Keratinocyte (primary cell): ENCODE measurements at regions not wholly inside any gene's neighbourhood (a gene's known extent, or its start where the extent isn't known, plus 50 kb on each side); places are given as distances from the start of the nearest gene placed in this dataset.

ENCODE experiments used
- DNase-seq: peaks from one replicate; pipeline ENCODE4 v3.0.0-alpha.2; 2011; ENCODE audit warnings: low read depth, missing footprints, low spot score
- FAIRE-seq: peaks from 2 replicates; lab custom pipeline; 2011; peaks lifted over from hg19 to GRCh38; lab: Jason Lieb, UNC
- H2AFZ ChIP-seq: 2 replicates; pipeline ENCODE4 v1.6.0; 2012; ENCODE audit warnings: low read length, control low read depth, inconsistent platforms; ENCODE audit not compliant: control insufficient read depth
- H3K27ac ChIP-seq: 2 replicates; pipeline ENCODE4 v1.5.1; 2011; ENCODE audit warnings: low read length; ENCODE audit not compliant: control insufficient read depth, insufficient read depth
- H3K27me3 ChIP-seq: 3 replicates; pipeline ENCODE4 v1.6.0; 2011; ENCODE audit warnings: low read length; ENCODE audit not compliant: control insufficient read depth, insufficient read depth; ENCODE audit errors: extremely low read depth
- H3K36me3 ChIP-seq, 2 experiments: 2 replicates in 1 of 2; 3 replicates in 1 of 2; pipeline ENCODE4 v1.5.1; 2011; ENCODE audit warnings: low read length in 2 of 2, mild to moderate bottlenecking in 1 of 2; ENCODE audit not compliant: control insufficient read depth in 2 of 2, insufficient read depth in 2 of 2; ENCODE audit errors: extremely low read depth in 1 of 2
- H3K4me1 ChIP-seq: 3 replicates; pipeline ENCODE4 v1.5.1; 2011; ENCODE audit warnings: low read length; ENCODE audit not compliant: control insufficient read depth, insufficient read depth; ENCODE audit errors: extremely low read depth
- H3K4me2 ChIP-seq: 3 replicates; pipeline ENCODE4 v1.6.0; 2011; ENCODE audit warnings: low read depth, low read length; ENCODE audit not compliant: control insufficient read depth, insufficient read depth; ENCODE audit errors: extremely low read depth
- H3K4me3 ChIP-seq, 3 experiments: fragments of 200-600 bp in 1 of 3; sonication (generic) in 1 of 3; 2 replicates in 2 of 3; 3 replicates in 1 of 3; pipeline ENCODE4 v1.5.1; 2011 to 2016; ENCODE audit warnings: low read length in 3 of 3, mild to moderate bottlenecking in 3 of 3, control low read depth in 2 of 3, inconsistent platforms in 1 of 3, low read depth in 1 of 3, mixed read lengths in 1 of 3, mixed run types in 1 of 3, moderate library complexity in 1 of 3; ENCODE audit not compliant: control insufficient read depth in 2 of 3, insufficient read depth in 2 of 3; ENCODE audit errors: extremely low read depth in 1 of 3
- H3K79me2 ChIP-seq: 2 replicates; pipeline ENCODE4 v1.6.0; 2012; ENCODE audit warnings: low read length; ENCODE audit not compliant: control insufficient read depth, insufficient read depth
- H3K9ac ChIP-seq: 3 replicates; pipeline ENCODE4 v1.6.0; 2011; ENCODE audit warnings: low read length; ENCODE audit not compliant: control insufficient read depth, insufficient read depth; ENCODE audit errors: extremely low read depth
- H3K9me1 ChIP-seq: 3 replicates; pipeline ENCODE4 v1.6.0; 2011; ENCODE audit warnings: low read length; ENCODE audit not compliant: control insufficient read depth, insufficient read depth; ENCODE audit errors: extremely low read depth
- H3K9me3 ChIP-seq: 2 replicates; pipeline ENCODE4 v1.5.1; 2012; ENCODE audit warnings: low read depth, low read length; ENCODE audit not compliant: control insufficient read depth
- H4K20me1 ChIP-seq: 3 replicates; pipeline ENCODE4 v1.6.0; 2011; ENCODE audit warnings: low read length; ENCODE audit not compliant: control insufficient read depth, insufficient read depth; ENCODE audit errors: extremely low read depth
- CTCF ChIP-seq, 3 experiments: IDR thresholded peaks in 1 of 3; conservative IDR thresholded peaks in 1 of 3; optimal IDR thresholded peaks in 1 of 3; 2 replicates in 2 of 3; 3 replicates in 1 of 3; pipeline versions ENCODE3 to v1.5.1; 2011; ENCODE audit warnings: low read length in 3 of 3, mild to moderate bottlenecking in 3 of 3, moderate library complexity in 2 of 3, control low read depth in 1 of 3, inconsistent platforms in 1 of 3; ENCODE audit not compliant: insufficient read depth in 2 of 3; ENCODE audit errors: extremely low read depth in 1 of 3
- EZH2 ChIP-seq: IDR thresholded peaks from one replicate; pipeline ENCODE4 v1.6.1; 2012; ENCODE audit warnings: inconsistent platforms, mild to moderate bottlenecking, low read length, moderate library complexity
- dilution Hi-C: fragments of 300-500 bp; cut with MboI; formaldehyde crosslinking; loops from one replicate; pipeline ENCODE4 v1.7.0; 2020; ENCODE audit warnings: low sequenced_read_pairs; ENCODE audit not compliant: extremely low pct_ligation_motif_present

- H3K4me3 ChIP-seq, result no peak overlapping the region
- DNase-seq (no peak), FAIRE-seq (no peak)
- H3K27ac ChIP-seq, result no peak overlapping the region
- no peak overlapping the region for H2AFZ ChIP-seq
- H3K4me1 ChIP-seq, result no peaks in the 10 kb centered on the region
- H3K9ac ChIP-seq, result no peak overlapping the region
- H4K20me1 ChIP-seq, result no peaks in the 10 kb centered on the region
- no peaks in the 10 kb centered on the region for H3K36me3 ChIP-seq
- TF ChIP-seq EZH2, result no peak
- no peaks in the 10 kb centered on the region for H3K9me1 ChIP-seq
- no peaks in the 10 kb centered on the region for H3K9me3 ChIP-seq
- no peak overlapping the region for H3K4me2 ChIP-seq
- dilution Hi-C loops, result no loop called here
- H3K79me2 ChIP-seq, result no peaks in the 10 kb centered on the region
- H3K27me3 ChIP-seq, result no peaks in the 10 kb centered on the region
These were observed 1815.4 kb upstream of the CDH6 start for GRCh38 chr5:29378104-29378503.

- Histone ChIP-seq H3K4me2 (no peak overlapping the region), H3K4me1 (no peaks in the 10 kb centered on the region), H3K27ac (no peak overlapping the region), H3K9me1 (no peaks in the 10 kb centered on the region), H3K9ac (no peak overlapping the region), H3K27me3 (no peaks in the 10 kb centered on the region), H2AFZ (no peak overlapping the region), H3K36me3 (no peaks in the 10 kb centered on the region), H3K4me3 (no peak overlapping the region), H3K9me3 (no peaks in the 10 kb centered on the region), H3K79me2 (no peaks in the 10 kb centered on the region), H4K20me1 (no peaks in the 10 kb centered on the region)
- DNase-seq, result no peak
- dilution Hi-C loops, result no loop called here
- no peak for TF ChIP-seq EZH2
- no peak for TF ChIP-seq CTCF (optimal IDR thresholded peaks at IDR 0.05 in 1 of 3, IDR thresholded peaks at IDR 0.05 in 1 of 3, conservative IDR thresholded peaks at IDR 0.05 in 1 of 3; ENCODE audit: extremely low read depth in 1 of 3, insufficient read depth in 2 of 3, low read length in 3 of 3)
- no peak for FAIRE-seq
These were observed 1823.2 kb upstream of the CDH6 start for GRCh38 chr5:29370248-29370647.

- no peak overlapping the region for H3K4me2 ChIP-seq
- no peaks in the 10 kb centered on the region for H3K4me1 ChIP-seq
- no peak overlapping the region for H3K27ac ChIP-seq
- dilution Hi-C loops, result no loop called here
- no peak overlapping the region for H3K4me3 ChIP-seq
- H3K9me3 ChIP-seq, result no peaks in the 10 kb centered on the region
- no peaks in the 10 kb centered on the region for H3K36me3 ChIP-seq
- H3K79me2 ChIP-seq, result no peaks in the 10 kb centered on the region
- TF ChIP-seq EZH2, result no peak
- no peak for TF ChIP-seq CTCF (optimal IDR thresholded peaks at IDR 0.05 in 1 of 3, IDR thresholded peaks at IDR 0.05 in 1 of 3, conservative IDR thresholded peaks at IDR 0.05 in 1 of 3; ENCODE audit: extremely low read depth in 1 of 3, insufficient read depth in 2 of 3, low read length in 3 of 3)
- no peaks in the 10 kb centered on the region for H3K9me1 ChIP-seq
- H2AFZ ChIP-seq, result no peak overlapping the region
- DNase-seq, result no peak
- no peak for FAIRE-seq
- H3K9ac ChIP-seq, result no peak overlapping the region
- no peaks in the 10 kb centered on the region for H3K27me3 ChIP-seq
- no peaks in the 10 kb centered on the region for H4K20me1 ChIP-seq
These were observed 1826.2 kb upstream of the CDH6 start for GRCh38 chr5:29367176-29367833.
